Type B pancreatic cell (in vitro differentiated cells): ENCODE measurements at regions not wholly inside any gene's neighbourhood (a gene's known extent, or its start where the extent isn't known, plus 50 kb on each side); places are given as distances from the start of the nearest gene placed in this dataset.
A peak's percentile ranks its signal among the peaks of the same experiment; 100 is the strongest.
"Not testable (repeated sequence)": the region's sequence is repeated elsewhere in the genome, so short reads cannot be mapped to it uniquely, and the experiment has no call there.

Experiments used
- DNase-seq: peaks from one replicate; pipeline ENCODE4 v3.0.0; 2021; ENCODE audit warnings: mixed read lengths; ENCODE audit not compliant: unreplicated experiment; ENCODE audit errors: extremely low spot score
- H3K27ac Mint-ChIP-seq: 2 replicates; pipeline ENCODE4 v1.8.0; 2021; ENCODE audit warnings: mild to moderate bottlenecking, mixed read lengths
- H3K27me3 Mint-ChIP-seq: 2 replicates; pipeline ENCODE4 v1.8.0; 2021; ENCODE audit warnings: mixed read lengths
- H3K36me3 Mint-ChIP-seq: 2 replicates; pipeline ENCODE4 v1.8.0; 2021; ENCODE audit warnings: mixed read lengths
- H3K4me1 Mint-ChIP-seq: one replicate; pipeline ENCODE4 v1.8.0; 2021; ENCODE audit warnings: mixed read lengths; ENCODE audit not compliant: unreplicated experiment
- H3K4me3 Mint-ChIP-seq: 2 replicates; pipeline ENCODE4 v1.8.0; 2021; ENCODE audit warnings: mild to moderate bottlenecking, mixed read lengths
- H3K9me3 Mint-ChIP-seq: 2 replicates; pipeline ENCODE4 v1.8.0; 2021; ENCODE audit warnings: mixed read lengths
- TF ChIP-seq, protein P1 (sequence below): fragments of 200-600 bp; sonication (generic); conservative IDR thresholded peaks from 2 replicates; pipeline ENCODE4 v1.5.0; 2021; ENCODE audit warnings: antibody characterized with exemption, mild to moderate bottlenecking

DNA sequence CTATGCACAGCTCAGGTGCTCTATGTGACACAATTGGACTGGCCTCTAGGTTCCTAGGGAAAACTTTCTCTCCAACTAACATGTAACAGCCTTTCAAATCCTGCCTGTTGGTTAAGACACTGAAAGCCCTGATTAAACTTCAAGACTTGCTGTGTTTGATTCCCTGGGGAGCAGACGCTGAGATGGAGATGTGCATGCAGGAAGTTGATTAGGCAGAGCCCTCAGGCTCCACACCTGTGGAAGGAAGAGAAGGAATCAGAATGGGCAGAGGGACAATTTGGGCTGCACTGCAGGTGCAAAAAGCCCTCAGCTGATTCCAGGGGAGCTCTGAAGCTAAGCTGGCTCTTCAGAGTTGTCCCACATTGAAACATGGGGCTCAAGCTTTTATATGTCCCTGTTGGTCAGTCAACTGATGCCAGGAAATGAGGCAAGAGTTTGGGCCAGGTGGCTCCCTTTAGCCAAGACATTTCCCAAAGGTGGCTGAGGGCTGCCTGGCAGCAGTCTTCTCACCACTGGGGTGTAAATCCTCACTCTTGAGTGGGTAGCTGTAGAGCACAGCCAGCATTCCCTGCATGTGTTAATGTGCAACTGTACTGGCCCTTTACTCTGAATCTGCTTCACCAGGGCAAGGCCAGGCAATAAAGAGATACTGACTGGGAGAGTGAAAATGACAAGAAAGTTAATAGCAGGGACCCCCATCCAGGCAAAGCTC, 199.5 kb upstream of the DDX18 start:
- TF ChIP-seq, protein P1, sequence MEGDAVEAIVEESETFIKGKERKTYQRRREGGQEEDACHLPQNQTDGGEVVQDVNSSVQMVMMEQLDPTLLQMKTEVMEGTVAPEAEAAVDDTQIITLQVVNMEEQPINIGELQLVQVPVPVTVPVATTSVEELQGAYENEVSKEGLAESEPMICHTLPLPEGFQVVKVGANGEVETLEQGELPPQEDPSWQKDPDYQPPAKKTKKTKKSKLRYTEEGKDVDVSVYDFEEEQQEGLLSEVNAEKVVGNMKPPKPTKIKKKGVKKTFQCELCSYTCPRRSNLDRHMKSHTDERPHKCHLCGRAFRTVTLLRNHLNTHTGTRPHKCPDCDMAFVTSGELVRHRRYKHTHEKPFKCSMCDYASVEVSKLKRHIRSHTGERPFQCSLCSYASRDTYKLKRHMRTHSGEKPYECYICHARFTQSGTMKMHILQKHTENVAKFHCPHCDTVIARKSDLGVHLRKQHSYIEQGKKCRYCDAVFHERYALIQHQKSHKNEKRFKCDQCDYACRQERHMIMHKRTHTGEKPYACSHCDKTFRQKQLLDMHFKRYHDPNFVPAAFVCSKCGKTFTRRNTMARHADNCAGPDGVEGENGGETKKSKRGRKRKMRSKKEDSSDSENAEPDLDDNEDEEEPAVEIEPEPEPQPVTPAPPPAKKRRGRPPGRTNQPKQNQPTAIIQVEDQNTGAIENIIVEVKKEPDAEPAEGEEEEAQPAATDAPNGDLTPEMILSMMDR, result no peak
- Mint-ChIP-seq H3K27ac (no peak overlapping the region), H3K4me1 (no peaks in the 10 kb centered on the region), H3K36me3 (no peaks in the 10 kb centered on the region), H3K9me3 (no peaks in the 10 kb centered on the region), H3K27me3 (no peaks in the 10 kb centered on the region), H3K4me3 (no peak overlapping the region)
- DNase-seq, result no peak

DNA sequence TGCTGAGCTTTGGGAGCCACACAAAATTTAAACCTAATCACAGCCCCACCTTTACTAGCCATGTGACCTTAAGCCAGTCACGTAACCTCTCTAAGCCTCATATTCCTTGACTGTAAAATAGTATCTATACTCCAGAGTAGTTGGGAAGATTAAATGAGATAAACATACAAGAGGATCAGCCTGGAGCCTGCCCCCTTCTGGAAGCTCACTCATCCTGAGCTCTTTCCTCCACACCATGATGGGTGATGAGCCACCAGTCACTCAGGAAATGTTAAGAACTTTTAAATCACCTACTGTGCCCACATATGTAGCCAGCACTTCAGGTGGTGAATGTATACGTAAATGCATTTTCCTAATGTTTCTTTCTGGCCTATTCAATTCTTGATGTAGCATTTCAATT, 195.9 kb upstream of the DDX18 start:
- H3K9me3 Mint-ChIP-seq, result no peaks in the 10 kb centered on the region
- no peak overlapping the region for H3K27ac Mint-ChIP-seq
- TF ChIP-seq, protein P1, result no peak
- no peaks in the 10 kb centered on the region for H3K36me3 Mint-ChIP-seq
- no peaks in the 10 kb centered on the region for H3K27me3 Mint-ChIP-seq
- DNase-seq, result no peak
- no peaks in the 10 kb centered on the region for H3K4me1 Mint-ChIP-seq
- no peak overlapping the region for H3K4me3 Mint-ChIP-seq

DNA sequence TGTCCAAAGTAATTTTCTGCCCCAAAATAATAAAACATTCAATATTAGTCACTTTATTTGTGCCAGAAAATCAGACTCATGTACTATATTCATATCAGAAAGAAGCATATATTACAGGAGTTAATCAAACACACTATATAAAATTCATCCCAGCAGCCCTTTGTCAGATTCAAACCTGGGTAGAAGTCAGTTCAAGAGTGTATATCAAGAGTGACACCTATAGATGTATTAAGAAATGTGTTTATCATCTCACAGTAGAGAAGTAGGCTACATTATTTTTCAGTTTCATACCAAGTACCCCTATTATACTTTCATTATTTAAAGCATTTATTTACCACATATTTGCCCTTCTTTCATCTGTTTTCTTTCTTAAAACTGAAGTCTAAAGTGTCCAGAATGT, 193.2 kb upstream of the DDX18 start:
- no peak overlapping the region for H3K27ac Mint-ChIP-seq
- H3K27me3 Mint-ChIP-seq, result no peaks in the 10 kb centered on the region
- no peaks in the 10 kb centered on the region for H3K4me1 Mint-ChIP-seq
- no peaks in the 10 kb centered on the region for H3K36me3 Mint-ChIP-seq
- DNase-seq, result no peak
- H3K4me3 Mint-ChIP-seq, result no peak overlapping the region
- TF ChIP-seq, protein P1, result no peak
- no peaks in the 10 kb centered on the region for H3K9me3 Mint-ChIP-seq

DNA sequence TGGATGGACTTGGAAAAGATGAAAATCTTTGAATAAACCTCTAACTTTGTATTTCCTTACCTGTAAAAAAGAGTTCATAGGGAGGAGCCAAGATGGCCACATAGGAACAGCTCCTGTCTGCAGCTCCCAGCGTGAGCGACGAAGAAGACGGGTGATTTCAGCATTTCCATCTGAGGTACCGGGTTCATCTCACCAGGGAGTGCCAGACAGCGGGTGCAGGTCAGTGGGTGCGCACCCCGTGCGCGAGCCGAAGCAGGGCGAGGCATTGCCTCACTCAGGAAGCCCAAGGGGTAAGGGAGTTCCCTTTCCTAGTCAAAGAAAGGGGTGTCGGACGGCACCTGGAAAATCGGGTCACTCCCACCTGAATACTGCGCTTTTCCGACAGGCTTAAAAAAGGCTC, 191.3 kb upstream of the DDX18 start:
- H3K36me3 Mint-ChIP-seq, DNase-seq, H3K9me3 Mint-ChIP-seq, H3K27me3 Mint-ChIP-seq, H3K4me1 Mint-ChIP-seq: not testable (repeated sequence)
- Mint-ChIP-seq H3K27ac (peak overlapping the region; percentile 50), H3K4me3 (peak overlapping the region; percentile 87)

DNA sequence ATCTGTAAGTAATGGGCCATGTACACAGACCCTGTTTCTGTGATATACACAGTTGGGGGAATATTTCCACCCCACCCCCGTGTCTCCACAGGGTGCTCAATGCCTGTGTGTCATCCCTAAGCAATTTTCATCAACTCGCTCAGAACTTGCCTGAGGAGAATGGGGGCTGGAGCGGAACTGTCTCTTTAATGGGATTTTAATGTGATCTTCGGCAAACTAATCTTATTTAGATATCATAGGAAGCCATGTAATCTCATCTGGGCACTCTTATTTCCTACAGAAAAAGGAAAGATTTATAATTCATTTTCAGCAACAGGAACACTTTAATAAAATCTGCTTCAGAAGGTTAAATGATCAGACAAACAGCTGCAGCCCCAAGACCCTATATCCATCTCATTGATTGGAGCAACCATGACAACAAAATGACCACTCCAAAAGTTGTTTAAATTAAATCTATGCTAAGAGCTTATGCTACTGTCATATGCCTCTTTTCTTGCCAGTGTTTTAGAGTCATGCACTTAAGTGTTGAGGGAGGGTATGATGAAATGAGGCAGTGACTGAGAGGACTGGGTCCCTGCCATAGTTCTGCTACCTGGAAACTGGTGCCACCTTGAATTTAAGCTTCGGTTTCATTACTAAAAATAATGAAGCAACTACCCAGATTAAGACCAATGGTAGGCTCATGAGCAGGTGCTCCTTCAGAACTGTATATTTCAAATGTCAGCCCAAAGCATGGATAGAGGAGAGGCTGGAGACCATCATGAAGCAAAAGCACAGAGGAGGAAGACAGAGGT, 183.1 kb upstream of the DDX18 start:
- Mint-ChIP-seq H3K9me3 (no peaks in the 10 kb centered on the region), H3K36me3 (no peaks in the 10 kb centered on the region), H3K4me3 (no peak overlapping the region), H3K4me1 (no peaks in the 10 kb centered on the region), H3K27me3 (peaks cover 6% of the 10 kb centered on the region), H3K27ac (no peak overlapping the region)
- no peak for DNase-seq
- TF ChIP-seq, protein P1, result no peak

DNA sequence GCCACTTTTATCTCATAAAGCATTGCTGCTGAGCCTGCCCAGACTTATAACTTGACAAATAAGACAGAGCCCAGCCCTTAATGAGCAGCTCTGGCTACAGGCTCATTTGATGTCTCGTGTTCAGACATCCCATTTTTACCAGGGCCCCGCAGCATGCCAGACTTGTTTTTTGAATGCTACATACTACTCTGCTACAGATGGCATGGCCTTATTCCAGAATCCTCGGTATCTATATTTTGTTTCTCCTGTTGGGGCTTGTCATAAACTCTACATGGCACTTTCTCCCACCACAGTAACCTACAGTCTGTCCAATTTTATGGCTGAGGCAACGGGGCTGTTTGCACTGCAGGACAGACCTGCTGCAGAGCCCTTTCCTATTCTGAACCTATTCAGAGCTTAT, 179.0 kb upstream of the DDX18 start:
- H3K9me3 Mint-ChIP-seq, result peaks cover 6% of the 10 kb centered on the region
- no peaks in the 10 kb centered on the region for H3K36me3 Mint-ChIP-seq
- no peak overlapping the region for H3K4me3 Mint-ChIP-seq
- H3K27ac Mint-ChIP-seq, result no peak overlapping the region
- H3K4me1 Mint-ChIP-seq, result no peaks in the 10 kb centered on the region
- no peak for DNase-seq
- H3K27me3 Mint-ChIP-seq, result peaks cover 6% of the 10 kb centered on the region
- TF ChIP-seq, protein P1, result no peak
